HCT116 (cell line): ENCODE measurements at regions not wholly inside any gene's neighbourhood (a gene's known extent, or its start where the extent isn't known, plus 50 kb on each side); places are given as distances from the start of the nearest gene placed in this dataset.

ENCODE experiments used
- ATAC-seq: fragments of 200-7000 bp; cut with Tn5 transposase; 2 replicates; pipeline ENCODE4 v1.9.1; 2020; ENCODE audit warnings: mild to moderate bottlenecking, moderate library complexity
- BruUV-seq: library from RNA; stranded (reverse); fragments of 400-500 nt; replicated peaks from 2 replicates; lab custom pipeline; 2021; lab: Mats Ljungman, UMichigan
- CTCF ChIA-PET: fragments of 300-600 bp; sonication (Branson Sonifier 250); formaldehyde crosslinking; loops from one replicate; lab custom pipeline; 2021; ENCODE audit warnings: antibody characterized with exemption; lab: Charles Lee
- POLR2A ChIA-PET: fragments of 300-600, 350-600 bp; sonication (Branson Sonifier 250); formaldehyde crosslinking; loops from one replicate; lab custom pipeline; 2021; ENCODE audit warnings: antibody characterized with exemption; lab: Charles Lee
- RAD21 ChIA-PET, 2 experiments: fragments of 300-600 bp; sonication (Branson Sonifier 250); formaldehyde crosslinking; loops; one replicate each; lab custom pipeline; 2023; ENCODE audit warnings: low total read pairs in 2 of 2; ENCODE audit not compliant: uncharacterized antibody in 2 of 2, unreplicated experiment in 2 of 2, low non-redundant PET in 1 of 2; lab: Charles Lee
- DNase-seq: peaks from one replicate; pipeline ENCODE4 v3.0.0-alpha.2; 2010; ENCODE audit warnings: low read depth, low spot score
- H2AFZ ChIP-seq: fragments of 200-600 bp; shearing (Covaris generic), sonication (generic); 2 replicates; pipeline ENCODE4 v1.6.1; 2017; ENCODE audit warnings: low read depth, mixed run types, mixed read lengths, antibody characterized with exemption, low read length; ENCODE audit not compliant: poor library complexity, severe bottlenecking
- H3K27ac ChIP-seq: 2 replicates; pipeline ENCODE4 v1.5.1; 2012; ENCODE audit warnings: low read depth, low read length
- H3K27me3 ChIP-seq: fragments of 200-600 bp; sonication (generic); 2 replicates; pipeline ENCODE4 v1.6.1; 2016; ENCODE audit warnings: mixed run types, low read length, mixed read lengths; ENCODE audit not compliant: insufficient read depth
- H3K36me3 ChIP-seq, 2 experiments: fragments of 200-500 bp in 1 of 2; fragments of 200-600 bp in 1 of 2; sonication (Bioruptor generic) in 1 of 2; sonication (generic) in 1 of 2; 2 replicates each; pipeline versions ENCODE4 v1.5.1 to v1.6.1; 2014 to 2016; ENCODE audit warnings: low read length in 2 of 2, inconsistent platforms in 1 of 2, mixed read lengths in 1 of 2, mixed run types in 1 of 2; ENCODE audit not compliant: insufficient read depth in 2 of 2, control insufficient read depth in 1 of 2
- H3K4me1 ChIP-seq, 2 experiments: fragments of 200-600 bp in 1 of 2; sonication (generic) in 1 of 2; 2 replicates each; pipeline versions ENCODE4 v1.5.1 to v1.6.1; 2012 to 2017; ENCODE audit warnings: low read length in 2 of 2, inconsistent platforms in 1 of 2, mild to moderate bottlenecking in 1 of 2, mixed read lengths in 1 of 2, mixed run types in 1 of 2, moderate library complexity in 1 of 2; ENCODE audit not compliant: insufficient read depth in 2 of 2, control insufficient read depth in 1 of 2
- H3K4me2 ChIP-seq: fragments of 200-600 bp; sonication (generic); 2 replicates; pipeline ENCODE4 v1.6.1; 2017; ENCODE audit warnings: mixed run types, low read length, mixed read lengths
- H3K4me3 ChIP-seq, 2 experiments: fragments of 200-600 bp in 1 of 2; sonication (generic) in 1 of 2; replicated peaks in 1 of 2; 2 replicates each; pipeline ENCODE4 v1.5.1; 2011 to 2016; ENCODE audit warnings: low read length in 2 of 2, control low read depth in 1 of 2, low read depth in 1 of 2, mild to moderate bottlenecking in 1 of 2, mixed read lengths in 1 of 2, mixed run types in 1 of 2
- H3K79me2 ChIP-seq: fragments of 200-600 bp; sonication (generic); 2 replicates; pipeline ENCODE4 v1.6.1; 2017; ENCODE audit warnings: mild to moderate bottlenecking, mixed run types, low read length, moderate library complexity, mixed read lengths; ENCODE audit not compliant: insufficient read depth
- H3K9ac ChIP-seq: fragments of 200-600 bp; sonication (generic); 2 replicates; pipeline ENCODE4 v1.6.1; 2016; ENCODE audit warnings: low read length, mixed read lengths
- H3K9me2 ChIP-seq: fragments of 200-600 bp; sonication (generic), shearing (Covaris generic); 2 replicates; pipeline ENCODE4 v1.6.1; 2017; ENCODE audit warnings: mixed run types, mild to moderate bottlenecking, moderate library complexity; ENCODE audit not compliant: insufficient read depth
- H3K9me3 ChIP-seq, 2 experiments: fragments of 200-500 bp in 1 of 2; fragments of 200-600 bp in 1 of 2; sonication (Bioruptor generic) in 1 of 2; sonication (generic) in 1 of 2; 2 replicates each; pipeline ENCODE4 v1.6.1; 2014 to 2017; ENCODE audit warnings: low read length in 2 of 2, mixed read lengths in 2 of 2, inconsistent platforms in 1 of 2, low read depth in 1 of 2, mild to moderate bottlenecking in 1 of 2, mixed run types in 1 of 2, moderate library complexity in 1 of 2; ENCODE audit not compliant: control insufficient read depth in 1 of 2, insufficient read depth in 1 of 2
- H4K20me1 ChIP-seq: fragments of 200-600 bp; sonication (generic), shearing (Covaris generic); 2 replicates; pipeline ENCODE4 v1.6.1; 2017; ENCODE audit warnings: mixed run types, mild to moderate bottlenecking, moderate library complexity; ENCODE audit not compliant: insufficient read depth
- CBX3 ChIP-seq: IDR thresholded peaks from 2 replicates; pipeline ENCODE4 v1.6.1; 2012; ENCODE audit warnings: low read depth
- FOSL1 ChIP-seq: IDR thresholded peaks from 2 replicates; pipeline ENCODE4 v1.6.1; 2012; ENCODE audit warnings: low read depth
- MAX ChIP-seq: IDR thresholded peaks from 2 replicates; pipeline ENCODE4 v1.6.1; 2012
- YY1 ChIP-seq: IDR thresholded peaks from 2 replicates; pipeline ENCODE4 v1.6.1; 2011; ENCODE audit warnings: low read length, low read depth, moderate library complexity, mild to moderate bottlenecking; ENCODE audit not compliant: insufficient replicate concordance; ENCODE audit errors: extremely low read depth
- ZNF274 ChIP-seq: fragments of 200-500 bp; sonication (Bioruptor generic); IDR thresholded peaks from 2 replicates; pipeline ENCODE4 v1.6.1; 2014; ENCODE audit warnings: mild to moderate bottlenecking, low read depth, low read length, inconsistent platforms
- intact Hi-C: fragments of 100-400 bp; cut with micrococcal nuclease; formaldehyde crosslinking; loops from 2 replicates; pipeline ENCODE4 v1.10.0; 2022
- TF ChIP-seq, protein P1 (sequence below): IDR thresholded peaks from 2 replicates; pipeline ENCODE4 v1.6.1; 2012

- Histone ChIP-seq H3K9me3 (no peaks in the 10 kb centered on the region), H2AFZ (no peak overlapping the region), H3K9me2 (no peaks in the 10 kb centered on the region), H3K27ac (no peak overlapping the region), H3K27me3 (no peaks in the 10 kb centered on the region), H3K4me1 (no peaks in the 10 kb centered on the region), H3K79me2 (no peaks in the 10 kb centered on the region), H3K9ac (no peak overlapping the region), H3K36me3 (no peaks in the 10 kb centered on the region), H3K4me3 (no peak overlapping the region), H3K4me2 (no peak overlapping the region), H4K20me1 (no peaks in the 10 kb centered on the region; the same call in 1 of the 2 replicates)
- DNase-seq (no peak), ATAC-seq (no peak)
- intact Hi-C loops: no loop called here
- ChIA-PET RAD21 (no interaction called here), CTCF (no interaction called here), POLR2A (no interaction called here)
- TF ChIP-seq YY1 (no peak), CBX3 (no peak), FOSL1 (no peak)
- TF ChIP-seq, protein P1, sequence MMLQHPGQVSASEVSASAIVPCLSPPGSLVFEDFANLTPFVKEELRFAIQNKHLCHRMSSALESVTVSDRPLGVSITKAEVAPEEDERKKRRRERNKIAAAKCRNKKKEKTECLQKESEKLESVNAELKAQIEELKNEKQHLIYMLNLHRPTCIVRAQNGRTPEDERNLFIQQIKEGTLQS: no peak
- no TSS peak for BruUV-seq
These were observed 350.7 kb upstream of the MAP2 start for GRCh38 chr2:209073151-209073550.

- CTCF ChIA-PET: no interaction called here
- H4K20me1 ChIP-seq: no peaks in the 10 kb centered on the region; the same call in 1 of the 2 replicates
- H2AFZ ChIP-seq: no peak overlapping the region
- no peak overlapping the region for H3K27ac ChIP-seq
- H3K9ac ChIP-seq: no peak overlapping the region
- no peaks in the 10 kb centered on the region for H3K36me3 ChIP-seq
- RAD21 ChIA-PET: no interaction called here
- BruUV-seq: no TSS peak
- POLR2A ChIA-PET: no interaction called here
- no peak for ATAC-seq
- H3K4me3 ChIP-seq: no peak overlapping the region
- no peaks in the 10 kb centered on the region for H3K9me3 ChIP-seq
- H3K79me2 ChIP-seq: no peaks in the 10 kb centered on the region
- no peak overlapping the region for H3K4me2 ChIP-seq
- TF ChIP-seq MAX (no peak), ZNF274 (no peak)
- DNase-seq: no peak
- H3K9me2 ChIP-seq: no peaks in the 10 kb centered on the region
- no peaks in the 10 kb centered on the region for H3K27me3 ChIP-seq
- H3K4me1 ChIP-seq: no peaks in the 10 kb centered on the region
- intact Hi-C loops: no loop called here
These were observed 349.1 kb upstream of the MAP2 start for GRCh38 chr2:209074711-209075110.
